Daoy (cell line): ENCODE measurements at regions not wholly inside any gene's neighbourhood (a gene's known extent, or its start where the extent isn't known, plus 50 kb on each side); places are given as distances from the start of the nearest gene placed in this dataset.
"Not testable (repeated sequence)": the region's sequence is repeated elsewhere in the genome, so short reads cannot be mapped to it uniquely, and the experiment has no call there.

Source experiments
- DNase-seq: peaks from one replicate; pipeline ENCODE4 v3.0.0-alpha.2; 2015; ENCODE audit warnings: low read depth

DNA sequence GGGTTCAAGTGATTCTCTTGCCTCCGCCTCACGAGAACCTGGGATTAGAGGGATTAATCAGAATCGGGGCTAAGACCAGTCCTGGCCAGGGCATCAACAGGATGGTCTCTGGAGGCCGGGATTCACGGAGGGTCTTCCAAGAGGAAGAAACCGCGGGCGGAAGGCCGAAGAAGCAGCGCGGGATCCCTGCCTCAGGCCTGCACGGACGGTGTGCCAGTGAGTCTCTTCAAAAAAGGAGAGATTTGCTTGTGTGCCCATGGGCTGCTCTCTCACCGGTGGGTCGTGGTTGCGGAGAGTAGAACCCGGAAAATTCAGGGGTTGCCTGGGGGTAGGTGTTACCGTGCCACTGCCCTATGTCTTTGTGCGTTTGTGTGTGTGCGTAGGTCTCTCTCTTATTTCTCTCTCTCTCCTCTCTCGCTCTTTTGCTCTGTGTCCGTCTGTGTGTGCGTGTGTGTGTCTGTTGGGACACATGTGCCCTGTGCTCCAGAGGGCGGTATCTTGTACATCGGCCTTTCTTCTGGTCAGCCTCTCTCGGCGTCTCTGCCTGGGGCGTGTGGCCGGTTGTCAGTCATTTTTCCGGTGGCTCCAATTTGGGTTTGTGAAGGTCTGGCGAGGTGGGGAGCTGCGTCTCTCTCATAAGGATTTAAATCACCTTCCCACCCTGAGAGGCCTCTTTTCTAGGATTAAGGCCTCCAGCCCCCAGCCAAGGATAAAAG lies 613.2 kb downstream of the KCNJ18 start:
- DNase-seq = no peak

DNA sequence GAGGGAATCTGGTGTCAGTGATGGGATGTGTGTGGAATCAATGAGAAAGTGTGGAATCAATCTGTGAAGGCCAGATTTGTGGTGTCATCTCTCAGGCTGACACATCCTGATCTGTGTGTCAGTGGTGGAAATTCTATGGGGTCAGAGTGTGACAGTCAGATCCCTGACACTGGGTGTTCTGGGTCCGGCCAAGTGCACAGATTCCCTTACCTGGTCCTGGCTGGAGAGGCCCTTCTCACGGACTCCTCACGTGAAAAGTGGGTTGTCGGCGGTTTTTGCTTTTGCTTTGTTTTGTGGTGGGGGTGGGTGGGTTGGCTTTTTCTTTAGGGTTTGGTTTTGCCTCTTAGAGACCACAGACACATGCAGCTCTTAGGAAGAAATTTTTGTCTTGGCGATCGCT lies 618.0 kb downstream of the KCNJ18 start:
- DNase-seq = not testable (repeated sequence)

DNA sequence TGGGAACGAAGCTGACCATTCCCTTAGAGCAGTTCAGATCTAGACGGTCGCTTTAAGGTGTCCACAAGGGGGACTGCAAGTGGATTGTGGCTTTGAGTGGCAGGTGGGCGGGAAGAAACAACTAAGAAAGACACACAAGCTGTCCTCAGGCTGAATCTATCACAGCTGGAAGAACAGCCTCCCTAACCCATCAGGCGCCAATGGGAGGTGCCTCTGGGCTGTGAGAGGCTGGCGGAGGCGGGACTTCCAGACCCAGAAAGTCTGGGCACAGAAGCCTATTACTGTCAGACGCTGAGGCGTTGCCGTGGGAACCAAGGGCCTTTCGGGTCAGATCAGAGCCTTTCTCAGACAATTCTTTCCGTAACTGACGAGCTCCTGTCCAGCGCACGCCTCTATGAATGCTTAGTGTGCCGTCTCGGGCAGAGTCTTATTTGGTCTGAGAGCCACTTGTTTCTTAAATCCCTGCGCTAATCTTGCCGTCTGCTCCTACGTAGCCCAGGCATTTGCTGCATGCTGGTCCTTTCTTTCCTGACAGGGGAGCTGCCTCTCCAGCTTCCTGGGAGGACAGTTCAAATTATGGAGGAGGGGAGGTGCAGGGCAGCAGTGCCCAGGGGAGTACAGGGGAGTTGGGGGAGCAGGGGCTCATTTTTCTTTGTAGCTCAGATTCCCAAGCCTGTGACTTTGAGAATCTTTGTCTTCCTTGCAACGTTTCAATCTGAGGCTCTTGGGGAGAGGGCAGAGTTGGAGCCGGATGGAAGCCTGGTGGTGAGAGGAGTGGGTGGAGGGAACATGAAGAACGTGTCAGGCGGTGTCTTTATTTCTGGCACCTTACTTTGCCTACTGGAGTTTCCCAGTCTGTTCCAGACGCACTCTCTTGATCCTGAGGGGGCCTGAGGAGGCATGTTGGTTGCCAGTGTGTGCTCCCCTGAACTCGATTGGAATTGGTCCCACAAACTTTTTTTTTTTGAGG lies 618.7 kb downstream of the KCNJ18 start:
- peak; percentile 96 for DNase-seq

DNA sequence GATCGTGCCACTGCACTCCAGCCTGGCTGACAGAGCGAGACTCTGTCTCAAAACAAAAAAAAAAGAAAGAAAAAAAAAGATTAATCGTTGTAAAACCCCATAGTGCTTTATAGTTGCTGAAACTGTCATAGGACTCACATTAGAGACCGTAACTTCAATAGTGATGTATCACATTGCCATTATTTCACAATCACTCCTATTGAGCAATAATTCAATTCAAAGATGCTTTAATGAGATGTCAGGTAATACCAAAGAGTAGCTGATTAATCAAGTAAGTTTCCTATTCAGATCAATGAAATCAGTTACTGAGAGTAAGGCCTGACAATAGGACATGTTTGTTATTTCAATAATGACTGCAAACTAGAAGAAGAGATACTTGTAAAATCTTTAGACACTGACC lies 628.7 kb downstream of the KCNJ18 start:
- not testable (repeated sequence) for DNase-seq

DNA sequence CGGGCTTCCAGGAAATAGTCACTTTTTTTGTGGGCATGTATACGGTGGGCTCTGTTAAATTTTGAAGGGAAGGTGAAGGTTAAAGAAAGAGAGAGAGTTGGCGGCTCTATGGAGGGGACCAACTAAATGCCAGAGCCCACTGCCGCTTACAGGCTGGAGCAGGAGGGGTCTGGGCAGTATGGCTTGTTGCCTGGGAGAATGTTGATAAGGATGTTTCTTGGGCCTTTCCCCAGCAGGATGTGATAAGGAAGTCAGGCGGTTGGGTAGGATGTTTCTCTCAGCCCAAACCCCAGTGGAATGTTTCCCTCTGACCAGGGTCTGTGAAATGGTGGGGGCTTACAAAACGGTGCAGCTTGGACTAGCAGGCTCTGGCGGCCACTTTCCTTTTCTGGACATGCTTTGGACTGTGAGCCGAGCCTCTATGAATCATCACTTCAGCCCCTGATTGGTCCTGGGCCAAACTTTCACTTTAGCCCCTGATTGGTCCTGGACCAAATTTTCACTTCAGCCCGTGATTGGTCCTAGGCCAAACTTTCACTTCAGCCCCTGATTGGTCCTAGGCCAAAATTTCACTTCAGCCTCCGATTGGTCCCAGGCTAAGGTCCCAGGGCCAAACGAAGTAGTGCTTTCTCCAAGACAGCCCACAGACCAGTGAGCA lies 630.7 kb downstream of the KCNJ18 start:
- DNase-seq = peak; percentile 92

DNA sequence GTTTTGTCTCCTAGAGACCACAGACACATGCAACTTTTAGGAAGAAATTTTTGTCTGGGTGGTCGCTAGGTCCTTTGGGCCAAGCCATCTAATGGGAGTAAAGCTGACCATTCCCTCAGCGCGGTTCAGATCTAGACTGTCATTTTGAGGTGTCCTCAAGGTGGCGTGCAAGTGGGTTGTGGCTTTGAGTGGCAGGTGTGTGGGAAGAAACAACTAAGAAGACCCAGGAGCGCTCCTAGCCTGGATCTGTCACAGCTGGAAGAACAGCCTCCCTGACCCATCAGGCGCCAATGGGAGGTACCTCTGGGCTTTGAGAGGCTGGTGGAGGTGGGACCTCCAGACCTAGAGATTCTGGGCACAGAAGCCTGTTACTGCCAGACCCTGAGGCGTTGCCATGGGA lies 645.1 kb downstream of the KCNJ18 start:
- DNase-seq = peak; percentile 5

DNA sequence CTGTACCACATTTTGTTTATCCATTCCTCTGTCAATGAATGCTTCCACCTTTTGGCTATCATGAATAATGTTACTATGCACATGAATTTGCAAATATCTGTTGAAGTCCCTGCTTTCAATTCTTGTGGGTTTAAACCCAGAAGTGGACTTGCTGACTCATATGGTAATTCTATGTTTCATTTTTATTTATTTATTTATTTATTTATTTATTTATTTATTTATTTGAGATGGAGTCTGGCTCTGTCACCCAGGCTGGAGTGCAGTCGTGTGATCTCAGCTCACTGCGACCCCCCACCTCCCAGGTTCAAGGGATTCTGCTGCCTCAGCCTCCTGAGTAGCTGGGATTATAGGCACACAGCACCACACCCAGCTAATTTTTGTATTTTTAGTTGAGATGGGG lies 664.3 kb downstream of the KCNJ18 start:
- not testable (repeated sequence) for DNase-seq

DNA sequence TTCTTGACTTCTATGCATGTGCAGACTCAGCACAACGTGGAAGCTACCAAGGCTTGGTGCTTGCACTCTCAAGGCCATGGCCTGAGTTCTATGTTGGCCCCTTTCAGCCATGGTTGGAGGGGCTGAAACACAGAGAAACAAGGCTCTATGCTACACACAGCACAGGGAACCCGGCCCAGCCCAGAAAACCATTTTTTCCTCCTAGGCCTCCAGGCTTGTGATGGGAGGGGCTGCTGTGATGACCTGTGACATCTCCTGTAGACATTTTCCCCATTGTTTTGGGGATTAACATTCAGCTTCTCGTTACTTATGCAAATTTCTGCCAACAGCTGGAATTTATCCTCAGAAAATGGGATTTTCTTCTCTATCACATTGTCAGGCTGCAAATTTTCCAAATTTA lies 678.7 kb downstream of the KCNJ18 start:
- DNase-seq = not testable (repeated sequence)

DNA sequence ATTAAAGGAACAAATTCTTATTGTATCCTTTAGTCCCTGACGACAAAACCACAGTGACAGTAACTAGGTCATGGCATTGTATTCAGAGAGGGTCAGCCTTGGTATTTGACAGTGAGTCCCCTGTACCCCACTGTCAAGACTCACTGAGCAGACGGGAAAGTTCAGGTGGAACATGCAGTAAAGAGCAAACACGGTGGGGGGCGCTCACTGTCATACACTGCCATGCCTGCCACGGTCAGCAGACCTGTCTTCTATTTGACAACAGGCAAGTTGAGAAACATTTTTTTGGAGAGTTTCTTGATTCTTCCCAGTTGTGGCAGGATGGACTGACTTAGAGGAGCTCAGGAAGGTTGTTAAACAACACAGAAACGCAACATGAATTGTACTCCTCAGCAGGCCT lies 681.6 kb downstream of the KCNJ18 start:
- DNase-seq = no peak

DNA sequence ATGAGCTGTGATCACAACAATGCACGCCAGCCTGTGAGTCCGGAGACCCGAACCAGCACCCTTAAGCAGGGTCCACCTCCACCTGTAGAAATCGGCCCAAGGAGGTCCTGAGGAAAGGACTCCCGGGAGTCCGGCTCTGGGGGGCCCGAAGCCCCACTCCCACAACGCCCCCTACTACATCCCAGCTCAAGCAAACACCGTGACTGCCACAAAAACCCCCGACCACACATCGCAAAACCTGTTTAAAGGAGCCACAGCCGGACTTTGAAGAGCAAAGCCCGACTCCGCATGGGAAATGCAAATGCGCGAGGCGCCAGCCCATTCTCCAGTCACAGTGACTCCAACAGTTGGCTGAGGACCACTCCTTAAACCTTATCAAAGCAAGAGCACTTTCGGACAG lies 682.4 kb downstream of the KCNJ18 start:
- DNase-seq = no peak

DNA sequence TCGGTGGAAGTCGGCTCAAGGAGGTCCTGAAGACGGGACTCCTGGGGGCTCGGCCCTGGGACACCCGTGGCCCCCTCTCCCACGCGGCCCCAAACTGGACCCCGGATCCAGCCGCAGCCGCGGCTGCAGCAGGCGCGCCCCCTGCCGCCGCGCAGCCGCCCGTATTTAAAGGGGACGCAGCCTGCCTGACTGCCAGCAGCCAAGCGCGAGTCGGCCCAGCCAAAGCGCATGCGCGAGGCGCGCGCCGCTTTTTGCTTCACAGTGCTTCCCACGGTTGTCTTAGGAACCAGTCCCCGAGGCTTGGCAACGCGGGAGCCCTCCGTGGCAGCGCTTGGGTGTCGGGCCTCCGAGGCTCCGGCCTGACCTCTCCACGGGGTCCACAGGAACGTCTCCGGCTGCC lies 684.4 kb downstream of the KCNJ18 start:
- DNase-seq = not testable (repeated sequence)

DNA sequence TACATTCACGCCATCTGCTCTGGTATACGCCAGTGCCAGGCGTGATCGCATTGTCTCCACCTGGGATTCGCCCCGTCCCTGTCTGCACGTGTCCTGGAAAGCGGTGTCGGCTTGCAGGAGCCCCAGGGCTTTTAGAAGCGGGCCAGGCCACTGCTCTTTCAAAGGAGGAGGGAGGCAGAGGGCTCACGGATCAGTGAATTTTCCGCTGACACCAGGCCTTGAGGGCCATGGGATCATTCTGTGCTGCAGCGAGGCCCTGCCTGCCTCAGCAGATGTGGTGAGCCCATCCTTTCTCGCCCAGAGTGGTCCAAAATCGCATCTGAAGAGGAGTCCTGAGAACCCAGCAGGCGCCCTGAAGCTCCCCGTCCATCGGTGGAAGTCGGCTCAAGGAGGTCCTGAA lies 686.4 kb downstream of the KCNJ18 start:
- DNase-seq = not testable (repeated sequence)

DNA sequence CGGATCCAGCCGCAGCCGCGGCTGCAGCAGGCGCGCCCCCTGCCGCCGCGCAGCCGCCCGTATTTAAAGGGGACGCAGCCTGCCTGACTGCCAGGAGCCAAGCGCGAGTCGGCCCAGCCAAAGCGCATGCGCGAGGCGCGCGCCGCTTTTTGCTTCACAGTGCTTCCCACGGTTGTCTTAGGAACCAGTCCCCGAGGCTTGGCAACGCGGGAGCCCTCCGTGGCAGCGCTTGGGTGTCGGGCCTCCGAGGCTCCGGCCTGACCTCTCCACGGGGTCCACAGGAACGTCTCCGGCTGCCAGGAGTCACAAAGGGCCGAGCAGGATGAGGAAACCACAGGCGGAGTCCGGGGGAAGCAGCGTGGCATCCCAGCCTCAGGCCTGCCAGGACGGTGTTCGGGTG lies 689.3 kb downstream of the KCNJ18 start:
- DNase-seq = not testable (repeated sequence)

DNA sequence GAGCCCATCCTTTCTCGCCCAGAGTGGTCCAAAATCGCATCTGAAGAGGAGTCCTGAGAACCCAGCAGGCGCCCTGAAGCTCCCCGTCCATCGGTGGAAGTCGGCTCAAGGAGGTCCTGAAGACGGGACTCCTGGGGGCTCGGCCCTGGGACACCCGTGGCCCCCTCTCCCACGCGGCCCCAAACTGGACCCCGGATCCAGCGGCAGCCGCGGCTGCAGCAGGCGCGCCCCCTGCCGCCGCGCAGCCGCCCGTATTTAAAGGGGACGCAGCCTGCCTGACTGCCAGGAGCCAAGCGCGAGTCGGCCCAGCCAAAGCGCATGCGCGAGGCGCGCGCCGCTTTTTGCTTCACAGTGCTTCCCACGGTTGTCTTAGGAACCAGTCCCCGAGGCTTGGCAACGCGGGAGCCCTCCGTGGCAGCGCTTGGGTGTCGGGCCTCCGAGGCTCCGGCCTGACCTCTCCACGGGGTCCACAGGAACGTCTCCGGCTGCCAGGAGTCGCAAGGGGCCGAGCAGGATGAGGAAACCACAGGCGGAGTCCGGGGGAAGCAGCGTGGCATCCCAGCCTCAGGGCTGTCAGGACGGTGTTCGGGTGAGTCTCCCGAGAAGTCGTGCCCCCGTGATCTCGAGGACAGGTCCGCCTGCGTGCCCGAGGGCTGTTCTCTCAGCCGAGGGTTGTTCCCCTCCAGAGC lies 691.6 kb downstream of the KCNJ18 start:
- not testable (repeated sequence) for DNase-seq

DNA sequence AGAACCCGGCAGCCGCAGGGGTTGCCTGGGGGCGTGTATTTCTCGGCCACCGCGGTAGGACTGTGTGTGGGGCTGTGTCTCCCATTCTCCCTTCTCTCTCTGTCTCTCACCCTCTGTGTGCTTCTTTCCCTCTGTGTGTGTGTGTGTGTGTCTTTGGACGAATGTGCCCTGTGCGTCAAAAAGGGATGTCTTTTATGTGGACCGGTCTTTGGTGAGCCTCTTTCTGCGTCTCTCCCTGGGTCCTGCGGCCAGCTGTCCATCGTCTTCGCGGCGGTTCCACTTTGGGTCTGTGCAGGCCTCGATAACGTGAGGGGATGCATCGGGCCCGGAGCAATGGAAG lies 692.1 kb downstream of the KCNJ18 start:
- not testable (repeated sequence) for DNase-seq

DNA sequence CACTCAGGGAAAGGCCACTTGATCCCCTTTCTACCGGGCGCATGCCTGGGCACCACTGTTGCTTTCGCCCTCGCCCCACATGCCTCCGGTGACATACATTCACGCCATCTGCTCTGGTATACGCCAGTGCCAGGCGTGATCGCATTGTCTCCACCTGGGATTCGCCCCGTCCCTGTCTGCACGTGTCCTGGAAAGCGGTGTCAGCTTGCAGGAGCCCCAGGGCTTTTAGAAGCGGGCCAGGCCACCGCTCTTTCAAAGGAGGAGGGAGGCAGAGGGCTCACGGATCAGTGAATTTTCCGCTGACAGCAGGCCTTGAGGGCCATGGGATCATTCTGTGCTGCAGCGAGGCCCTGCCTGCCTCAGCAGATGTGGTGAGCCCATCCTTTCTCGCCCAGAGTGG lies 706.1 kb downstream of the KCNJ18 start:
- DNase-seq = not testable (repeated sequence)

DNA sequence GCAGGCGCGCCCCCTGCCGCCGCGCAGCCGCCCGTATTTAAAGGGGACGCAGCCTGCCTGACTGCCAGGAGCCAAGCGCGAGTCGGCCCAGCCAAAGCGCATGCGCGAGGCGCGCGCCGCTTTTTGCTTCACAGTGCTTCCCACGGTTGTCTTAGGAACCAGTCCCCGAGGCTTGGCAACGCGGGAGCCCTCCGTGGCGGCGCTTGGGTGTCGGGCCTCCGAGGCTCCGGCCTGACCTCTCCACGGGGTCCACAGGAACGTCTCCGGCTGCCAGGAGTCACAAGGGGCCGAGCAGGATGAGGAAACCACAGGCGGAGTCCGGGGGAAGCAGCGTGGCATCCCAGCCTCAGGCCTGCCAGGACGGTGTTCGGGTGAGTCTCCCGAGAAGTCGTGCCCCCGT lies 706.7 kb downstream of the KCNJ18 start:
- DNase-seq = not testable (repeated sequence)

DNA sequence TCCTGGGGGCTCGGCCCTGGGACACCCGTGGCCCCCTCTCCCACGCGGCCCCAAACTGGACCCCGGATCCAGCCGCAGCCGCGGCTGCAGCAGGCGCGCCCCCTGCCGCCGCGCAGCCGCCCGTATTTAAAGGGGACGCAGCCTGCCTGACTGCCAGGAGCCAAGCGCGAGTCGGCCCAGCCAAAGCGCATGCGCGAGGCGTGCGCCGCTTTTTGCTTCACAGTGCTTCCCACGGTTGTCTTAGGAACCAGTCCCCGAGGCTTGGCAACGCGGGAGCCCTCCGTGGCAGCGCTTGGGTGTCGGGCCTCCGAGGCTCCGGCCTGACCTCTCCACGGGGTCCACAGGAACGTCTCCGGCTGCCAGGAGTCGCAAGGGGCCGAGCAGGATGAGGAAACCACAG lies 712.8 kb downstream of the KCNJ18 start:
- DNase-seq = not testable (repeated sequence)

DNA sequence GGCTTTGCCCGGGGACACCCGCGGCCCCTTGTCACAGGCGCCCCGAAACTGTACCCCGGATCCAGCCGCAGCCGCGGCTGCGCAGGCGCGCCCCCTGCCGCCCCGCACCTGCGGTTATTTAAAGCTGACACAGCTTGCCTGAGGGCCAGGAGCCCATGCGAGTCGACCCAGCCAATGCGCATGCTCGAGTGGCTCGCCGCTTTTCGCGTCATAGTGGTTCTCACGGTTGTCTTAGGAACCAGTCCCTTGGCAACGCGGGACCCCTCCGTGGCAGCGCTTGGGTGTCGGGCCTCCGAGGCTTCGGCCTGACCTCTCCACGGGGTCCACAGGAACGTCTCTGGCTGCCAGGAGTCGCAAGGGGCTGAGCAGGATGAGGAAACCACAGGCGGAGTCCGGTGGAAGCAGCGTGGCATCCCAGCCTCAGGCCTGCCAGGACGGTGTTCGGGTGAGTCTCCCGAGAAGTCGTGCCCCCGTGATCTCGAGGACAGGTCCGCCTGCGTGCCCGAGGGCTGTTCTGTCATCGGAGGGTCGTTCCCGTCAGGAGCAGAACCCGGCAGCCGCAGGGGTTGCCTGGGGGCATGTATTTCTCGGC lies 716.9 kb downstream of the KCNJ18 start:
- no peak for DNase-seq

DNA sequence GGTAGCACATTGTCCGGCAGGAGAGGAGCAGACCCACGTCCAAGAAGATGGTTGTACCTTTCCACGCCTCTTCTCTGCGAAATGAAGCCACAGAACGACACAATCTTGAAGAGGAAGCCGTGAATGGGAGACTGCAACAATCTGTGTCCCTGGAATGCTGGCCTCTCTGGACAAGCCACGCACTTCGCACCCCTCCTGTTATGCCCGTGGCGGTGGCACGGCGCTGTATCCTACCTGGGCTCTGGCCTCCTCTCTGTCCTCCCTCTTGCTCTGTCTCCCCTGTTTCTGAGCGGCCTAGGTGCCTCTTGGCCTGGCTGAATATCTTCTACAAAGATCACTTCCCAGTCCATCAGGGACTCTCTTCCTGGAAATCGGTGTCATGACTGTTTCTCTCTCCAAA lies 717.8 kb downstream of the KCNJ18 start:
- DNase-seq = no peak

DNA sequence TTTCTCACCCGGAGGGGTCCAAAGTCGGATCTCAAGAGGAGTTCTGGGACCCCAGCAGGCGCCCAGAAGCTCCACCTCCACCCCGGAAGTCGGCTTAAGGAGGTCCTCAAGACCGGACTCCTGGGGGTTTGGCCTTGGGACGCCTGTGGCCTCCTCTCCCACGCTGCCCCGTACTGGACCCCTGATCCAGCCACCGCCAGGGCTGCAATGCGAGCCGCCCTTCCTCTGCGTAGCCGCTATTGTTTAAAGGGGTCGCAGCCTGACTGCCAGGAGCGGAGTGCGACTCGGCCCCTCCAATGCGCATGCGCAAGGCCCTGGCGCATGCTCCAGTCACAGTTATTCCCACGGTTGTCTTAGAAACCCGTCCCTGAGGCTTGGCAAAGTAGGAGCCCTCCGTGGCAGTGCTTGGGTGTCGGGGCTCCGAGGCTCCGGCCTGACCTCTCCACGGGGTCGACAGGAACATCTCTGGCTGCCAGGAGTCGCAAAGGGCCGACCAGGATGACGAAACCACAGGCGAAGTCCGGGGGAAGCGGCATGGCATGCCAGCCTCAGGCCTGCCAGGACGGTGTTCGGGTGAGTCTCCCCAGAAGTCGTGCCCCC lies 719.0 kb downstream of the KCNJ18 start:
- peak; percentile 84 for DNase-seq
